EL (cell line): ENCODE measurements at regions not wholly inside any gene's neighbourhood (a gene's known extent, or its start where the extent isn't known, plus 50 kb on each side); places are given as distances from the start of the nearest gene placed in this dataset.
A peak's percentile ranks its signal among the peaks of the same experiment; 100 is the strongest.

Experiments
- DNase-seq: peaks from one replicate; pipeline ENCODE4 v3.0.0-alpha.2; 2016

DNA sequence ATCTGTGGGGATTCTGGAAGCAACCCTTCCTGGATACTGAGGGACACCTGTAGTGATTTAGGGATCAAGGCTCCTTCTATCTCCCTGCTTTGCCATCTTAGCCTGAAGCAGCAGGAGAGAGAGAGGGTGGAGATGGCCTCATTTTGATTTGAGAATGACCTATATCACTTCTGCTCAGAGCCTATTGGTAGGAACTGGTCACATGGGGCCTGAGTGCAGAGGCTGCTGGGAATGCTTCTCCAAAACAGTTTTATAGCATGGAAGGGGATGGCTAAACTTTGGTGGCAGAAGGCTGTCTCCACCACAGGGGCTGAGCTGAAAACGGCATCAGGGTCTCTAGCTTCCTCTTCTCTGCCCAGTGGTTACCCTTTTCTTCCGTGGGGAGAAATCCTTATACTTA lies 105.8 kb downstream of the TBX19 start:
- DNase-seq: no peak

GRCh38 chr1:168381850-168382249 lies 101.2 kb downstream of the TBX19 start:
- DNase-seq: no peak

DNA sequence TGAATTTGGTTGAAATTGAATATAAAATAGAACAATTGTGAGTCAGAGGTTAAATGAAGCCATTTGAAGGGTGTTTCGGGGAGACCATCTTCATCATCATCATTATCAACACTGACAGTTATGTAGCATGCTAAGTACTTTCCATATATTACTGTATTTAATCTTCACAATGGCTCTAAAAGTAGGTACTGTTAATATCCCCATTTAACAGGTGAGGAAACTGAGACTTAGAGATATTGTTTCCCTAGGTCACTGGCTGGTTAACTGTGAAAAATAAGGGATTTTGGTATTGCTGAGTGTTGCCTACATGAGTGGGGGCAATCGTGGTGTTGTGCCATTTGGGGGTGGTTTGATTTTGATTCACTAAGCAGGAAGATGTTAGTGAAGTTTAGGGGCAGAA lies 100.3 kb downstream of the TBX19 start:
- DNase-seq: no peak

GRCh38 chr1:168379104-168379860 lies 98.6 kb downstream of the TBX19 start:
- DNase-seq: peak; percentile 73

DNA sequence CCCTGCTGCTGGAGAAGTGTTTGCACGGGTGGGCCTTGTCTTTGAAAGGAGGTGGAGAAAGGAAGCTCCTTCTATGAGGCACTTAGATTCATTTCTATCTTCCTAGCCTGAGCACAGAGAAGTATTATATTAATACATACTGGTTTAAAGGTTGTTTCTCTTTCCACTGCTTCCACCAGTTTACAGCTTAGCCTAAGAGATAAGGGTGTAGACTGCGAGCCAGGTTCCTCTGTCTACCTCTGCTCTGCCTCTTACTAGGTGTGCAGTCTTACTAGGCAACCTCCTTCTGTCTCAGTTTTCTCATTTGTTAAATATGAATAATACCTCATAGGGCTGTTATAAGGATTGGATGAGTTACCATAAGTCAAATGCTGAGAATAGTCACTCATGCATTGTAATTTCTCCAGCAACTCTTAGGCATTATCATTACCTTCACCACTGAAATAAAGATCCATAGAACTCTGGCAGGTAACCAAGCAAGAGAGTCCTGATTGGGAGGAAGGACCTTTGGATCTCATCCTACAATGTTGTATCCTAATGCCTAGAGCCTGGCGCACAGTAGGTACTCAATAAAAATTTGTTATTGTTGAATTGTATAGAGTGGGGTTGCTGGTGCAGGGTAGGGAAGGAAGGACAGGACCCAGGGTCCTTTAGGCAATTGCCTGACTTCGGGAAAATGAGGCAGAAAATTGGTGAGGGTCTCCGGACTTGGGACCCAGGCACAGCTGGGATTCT lies 95.1 kb downstream of the TBX19 start:
- DNase-seq: no peak

GRCh38 chr1:168374566-168374965 lies 93.9 kb downstream of the TBX19 start:
- DNase-seq: no peak

DNA sequence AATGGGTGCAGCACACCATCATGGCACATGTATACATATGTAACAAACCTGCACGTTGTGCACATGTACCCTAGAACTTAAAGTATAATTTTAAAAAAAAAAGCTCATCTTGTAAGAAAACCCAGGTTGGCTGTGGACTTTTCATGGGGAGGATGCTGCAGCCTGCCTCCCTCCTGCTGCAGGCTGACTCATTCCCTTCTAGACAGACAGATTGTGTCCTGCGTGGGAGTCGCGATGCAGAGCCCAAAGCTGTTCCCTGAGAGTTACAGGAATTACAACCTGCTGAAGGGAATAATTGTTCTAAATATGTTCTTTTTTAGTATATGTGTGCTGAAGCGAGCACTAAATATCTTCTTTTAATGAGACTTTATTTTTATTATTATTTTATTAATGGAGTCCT lies 93.2 kb downstream of the TBX19 start:
- peak; percentile 9 for DNase-seq

DNA sequence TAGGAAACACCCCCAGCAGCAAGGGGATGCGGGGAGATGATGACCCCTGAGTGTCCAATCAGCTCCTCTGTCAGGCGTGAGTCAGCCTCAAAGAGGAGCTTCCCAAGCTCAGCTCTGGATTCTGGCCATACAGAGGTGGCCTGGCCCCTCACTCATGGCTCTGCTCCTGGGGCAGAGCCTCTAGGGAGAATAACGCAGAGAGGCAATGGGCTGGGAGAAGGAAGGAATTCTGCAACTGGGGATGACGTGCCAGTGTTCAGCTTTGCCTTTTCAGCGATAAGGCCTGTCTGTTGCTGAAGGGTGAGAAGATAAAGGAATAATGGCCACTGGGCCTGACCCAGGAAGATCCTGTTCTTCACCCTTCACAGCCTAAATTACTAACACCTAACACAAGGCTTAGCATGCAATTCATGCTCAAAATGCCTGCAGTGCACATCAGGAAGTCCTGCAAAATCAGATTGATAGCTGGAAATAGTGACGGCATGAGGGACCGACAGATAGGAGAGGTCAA lies 92.2 kb downstream of the TBX19 start:
- DNase-seq: no peak

DNA sequence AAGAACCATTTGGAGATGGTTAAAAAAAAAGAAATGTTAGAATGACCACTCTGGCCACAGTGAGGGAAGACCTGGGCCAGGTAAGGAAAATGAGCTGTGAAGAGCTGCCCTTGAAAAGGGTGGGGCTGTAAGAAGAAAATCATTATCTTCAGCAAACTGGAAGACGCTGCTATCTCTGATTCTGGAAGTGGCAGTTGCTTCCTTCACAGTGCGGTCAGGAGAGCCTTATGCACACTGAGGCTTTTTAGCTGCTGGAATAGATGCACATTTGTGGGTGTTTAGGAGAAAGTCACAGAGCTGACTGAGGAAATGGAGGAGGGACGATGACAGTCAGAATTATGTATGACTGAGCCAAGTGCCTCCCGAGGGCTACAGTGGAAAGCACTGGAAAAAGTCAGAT lies 91.6 kb downstream of the TBX19 start:
- DNase-seq: no peak

GRCh38 chr1:168371477-168371876 lies 90.8 kb downstream of the TBX19 start:
- no peak for DNase-seq

DNA sequence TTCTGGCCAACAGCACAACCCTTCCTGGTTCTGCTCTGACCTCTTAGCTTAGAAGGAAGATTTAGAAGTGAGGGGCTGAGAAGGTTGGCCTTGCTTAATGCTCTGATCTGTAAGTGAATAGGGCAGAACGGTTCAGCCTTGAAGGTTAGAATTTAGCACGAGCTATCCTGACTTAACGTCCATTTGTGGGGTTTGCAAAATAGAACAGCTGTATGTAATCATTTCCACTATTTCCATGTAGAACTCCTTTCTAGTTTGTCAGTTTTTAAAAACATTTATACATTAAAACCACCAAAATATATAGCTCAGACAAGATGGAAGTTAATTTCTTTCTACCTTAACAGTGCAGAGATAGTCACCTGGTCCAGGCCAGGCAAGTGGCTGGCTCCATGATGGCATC lies 89.9 kb downstream of the TBX19 start:
- DNase-seq: no peak

- no peak for DNase-seq
These were observed 89.0 kb downstream of the TBX19 start for GRCh38 chr1:168369655-168370054.

DNA sequence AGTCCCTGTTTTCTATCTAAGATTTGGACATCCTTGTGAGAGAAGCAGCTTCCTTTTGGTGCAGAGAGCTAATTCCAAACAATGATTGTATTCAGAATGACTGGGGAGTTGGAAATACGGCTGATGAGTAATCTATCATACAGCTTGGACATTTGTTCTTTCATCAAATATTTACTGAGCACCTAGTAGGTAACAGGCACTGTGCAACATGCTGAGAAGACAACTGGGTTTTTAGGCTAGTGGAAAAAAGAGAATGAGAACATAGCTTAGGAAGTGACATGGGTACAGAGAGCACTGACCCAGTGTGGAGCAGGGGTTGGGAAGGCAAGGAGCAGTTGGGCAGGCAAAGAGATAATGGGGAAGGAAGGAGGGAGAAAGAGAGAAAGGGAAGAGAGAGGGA lies 87.5 kb downstream of the TBX19 start:
- DNase-seq: no peak

GRCh38 chr1:168365719-168366479 lies 85.2 kb downstream of the TBX19 start:
- no peak for DNase-seq
